Calu3 (cell line): ENCODE measurements at regions not wholly inside any gene's neighbourhood (a gene's known extent, or its start where the extent isn't known, plus 50 kb on each side); places are given as distances from the start of the nearest gene placed in this dataset.

Experiments
- BruUV-seq: library from RNA; stranded (reverse); fragments of 400-500 nt; replicated peaks from 2 replicates; lab custom pipeline; 2021; lab: Mats Ljungman, UMichigan
- CTCF ChIA-PET: fragments of 300-600 bp; sonication (Branson Sonifier 250); formaldehyde crosslinking; loops from one replicate; lab custom pipeline; 2022; ENCODE audit warnings: antibody characterized with exemption; lab: Charles Lee
- DNase-seq: peaks from one replicate; pipeline ENCODE4 v3.0.0; 2022
- H3K27ac Mint-ChIP-seq: one replicate; pipeline ENCODE4 v1.8.0; 2022; ENCODE audit warnings: mixed read lengths; ENCODE audit not compliant: unreplicated experiment
- H3K27me3 Mint-ChIP-seq: one replicate; pipeline ENCODE4 v1.8.0; 2022; ENCODE audit warnings: mixed read lengths; ENCODE audit not compliant: unreplicated experiment
- H3K36me3 Mint-ChIP-seq: one replicate; pipeline ENCODE4 v1.8.0; 2022; ENCODE audit warnings: mild to moderate bottlenecking, moderate library complexity, mixed read lengths; ENCODE audit not compliant: insufficient read depth, unreplicated experiment
- H3K4me1 Mint-ChIP-seq: one replicate; pipeline ENCODE4 v1.8.0; 2022; ENCODE audit warnings: mild to moderate bottlenecking, low read depth, mixed read lengths; ENCODE audit not compliant: unreplicated experiment
- H3K4me3 Mint-ChIP-seq: one replicate; pipeline ENCODE4 v1.8.0; 2022; ENCODE audit warnings: mild to moderate bottlenecking, low read depth, moderate library complexity, mixed read lengths; ENCODE audit not compliant: unreplicated experiment
- H3K9me3 Mint-ChIP-seq: one replicate; pipeline ENCODE4 v1.8.0; 2022; ENCODE audit warnings: low read depth, mixed read lengths; ENCODE audit not compliant: unreplicated experiment
- intact Hi-C: fragments of 100-400 bp; cut with micrococcal nuclease; formaldehyde crosslinking; loops from one replicate; pipeline ENCODE4 v1.10.0; 2022; ENCODE audit not compliant: unreplicated experiment
- TF ChIP-seq, protein P1 (sequence below): fragments of 200-600 bp; IDR thresholded peaks from one replicate; pipeline ENCODE4 v1.8.0; 2022; ENCODE audit warnings: antibody characterized with exemption; ENCODE audit not compliant: unreplicated experiment

DNA sequence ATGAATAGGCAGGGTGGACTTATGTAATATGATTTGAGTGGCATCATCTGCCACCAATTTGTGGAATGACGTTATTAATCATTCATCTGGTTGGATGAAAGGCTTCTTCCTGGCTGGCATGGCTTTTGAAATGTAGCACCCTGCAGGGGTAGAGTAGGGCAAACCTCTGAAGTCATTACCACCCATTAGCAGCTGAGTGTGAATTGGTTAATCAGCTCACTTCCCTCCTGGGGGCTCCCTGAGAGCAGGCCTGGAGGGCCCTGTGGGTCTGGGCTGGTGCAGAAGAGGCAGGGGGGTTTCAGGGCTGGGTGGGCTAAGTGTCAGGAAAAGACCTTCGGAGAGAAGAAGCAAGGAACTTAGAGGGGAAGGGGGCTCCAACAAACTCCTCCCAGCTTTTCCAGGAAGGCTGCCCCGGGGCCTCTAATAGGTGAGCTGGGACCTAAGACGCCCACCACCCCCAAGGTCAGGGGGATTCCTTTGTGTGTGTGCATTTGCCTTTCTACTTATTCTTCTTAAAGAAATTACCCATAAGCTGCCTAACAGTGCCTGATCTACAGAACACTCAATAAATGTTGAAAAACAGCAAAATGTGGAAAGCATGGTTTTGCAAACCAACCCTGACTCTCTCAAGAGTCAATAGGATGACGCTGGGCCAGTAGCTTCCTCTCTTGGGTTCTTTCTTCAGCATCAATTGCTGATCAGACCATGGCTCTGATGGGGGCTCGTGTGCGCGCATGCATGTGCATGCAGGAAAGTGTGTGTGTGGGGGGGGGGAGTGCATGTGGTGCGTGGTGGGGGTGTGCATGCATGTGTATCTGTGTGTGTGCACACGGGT is 49.7 kb upstream of the ZNF516 start:
- peaks cover 3% of the 10 kb centered on the region for H3K36me3 Mint-ChIP-seq
- no peak for DNase-seq
- H3K4me1 Mint-ChIP-seq: no peaks in the 10 kb centered on the region
- CTCF ChIA-PET: interaction anchor here (0.7 kb wide), 1 partner anchor 260 kb away, joined by 3 read pairs; no protein-coding TSS in a partner anchor
- TF ChIP-seq, protein P1, sequence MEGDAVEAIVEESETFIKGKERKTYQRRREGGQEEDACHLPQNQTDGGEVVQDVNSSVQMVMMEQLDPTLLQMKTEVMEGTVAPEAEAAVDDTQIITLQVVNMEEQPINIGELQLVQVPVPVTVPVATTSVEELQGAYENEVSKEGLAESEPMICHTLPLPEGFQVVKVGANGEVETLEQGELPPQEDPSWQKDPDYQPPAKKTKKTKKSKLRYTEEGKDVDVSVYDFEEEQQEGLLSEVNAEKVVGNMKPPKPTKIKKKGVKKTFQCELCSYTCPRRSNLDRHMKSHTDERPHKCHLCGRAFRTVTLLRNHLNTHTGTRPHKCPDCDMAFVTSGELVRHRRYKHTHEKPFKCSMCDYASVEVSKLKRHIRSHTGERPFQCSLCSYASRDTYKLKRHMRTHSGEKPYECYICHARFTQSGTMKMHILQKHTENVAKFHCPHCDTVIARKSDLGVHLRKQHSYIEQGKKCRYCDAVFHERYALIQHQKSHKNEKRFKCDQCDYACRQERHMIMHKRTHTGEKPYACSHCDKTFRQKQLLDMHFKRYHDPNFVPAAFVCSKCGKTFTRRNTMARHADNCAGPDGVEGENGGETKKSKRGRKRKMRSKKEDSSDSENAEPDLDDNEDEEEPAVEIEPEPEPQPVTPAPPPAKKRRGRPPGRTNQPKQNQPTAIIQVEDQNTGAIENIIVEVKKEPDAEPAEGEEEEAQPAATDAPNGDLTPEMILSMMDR: no peak
- BruUV-seq: no TSS peak
- peaks cover 47% of the 10 kb centered on the region for H3K27me3 Mint-ChIP-seq
- H3K4me3 Mint-ChIP-seq: no peak overlapping the region
- H3K27ac Mint-ChIP-seq: no peak overlapping the region
- intact Hi-C loops: no loop called here
- H3K9me3 Mint-ChIP-seq: no peaks in the 10 kb centered on the region
